Lung (tissue), 11 donors: ENCODE measurements at regions not wholly inside any gene's neighbourhood (a gene's known extent, or its start where the extent isn't known, plus 50 kb on each side); places are given as distances from the start of the nearest gene placed in this dataset.
A peak's percentile ranks its signal among the peaks of the same experiment; 100 is the strongest.

Experiments used
- ATAC-seq: fragments of 200-7000 bp; cut with Tn5 transposase; one replicate; pipeline ENCODE4 v1.9.1; 2020; ENCODE audit warnings: moderate number of reproducible peaks; ENCODE audit not compliant: insufficient read depth, low FRiP score
- DNase-seq, 3 donors: peaks; one replicate each; pipeline ENCODE4 v3.0.0-alpha.2; 2013 to 2017
- H3K27ac ChIP-seq, 2 donors: one replicate each; pipeline ENCODE4 v1.5.1; 2013; ENCODE audit warnings: mild to moderate bottlenecking in 2 of 2, moderate library complexity in 2 of 2, control low read depth in 1 of 2, inconsistent platforms in 1 of 2, low read depth in 1 of 2, low read length in 1 of 2
- H3K27me3 ChIP-seq, 3 donors: one replicate each; pipeline ENCODE4 v1.5.1; 2013; ENCODE audit warnings: low read length in 2 of 3; ENCODE audit not compliant: control insufficient read depth in 3 of 3, insufficient read depth in 3 of 3
- H3K36me3 ChIP-seq, 4 donors: one replicate each; pipeline ENCODE4 v1.5.1; 2013; ENCODE audit warnings: low read length in 4 of 4, mild to moderate bottlenecking in 1 of 4, moderate library complexity in 1 of 4; ENCODE audit not compliant: control insufficient read depth in 4 of 4, insufficient read depth in 4 of 4
- H3K4me1 ChIP-seq, 5 donors: one replicate each; pipeline ENCODE4 v1.5.1; 2013; ENCODE audit warnings: low read length in 5 of 5, mild to moderate bottlenecking in 2 of 5, moderate library complexity in 1 of 5; ENCODE audit not compliant: control insufficient read depth in 5 of 5, insufficient read depth in 5 of 5
- H3K4me3 ChIP-seq: one replicate; pipeline ENCODE4 v1.5.1; 2013; ENCODE audit warnings: mild to moderate bottlenecking, control low read depth, moderate library complexity
- H3K9ac ChIP-seq, 2 donors: one replicate each; pipeline ENCODE4 v1.5.1; 2013; ENCODE audit warnings: low read length in 2 of 2, control low read depth in 1 of 2; ENCODE audit not compliant: insufficient read depth in 1 of 2
- H3K9me3 ChIP-seq, 4 donors: one replicate each; pipeline ENCODE4 v1.5.1; 2013; ENCODE audit warnings: low read length in 3 of 4, mild to moderate bottlenecking in 1 of 4, moderate library complexity in 1 of 4; ENCODE audit not compliant: control insufficient read depth in 4 of 4, insufficient read depth in 3 of 4
- WGBS, 2 donors: extraction: QIAGEN DNeasy Blood & Tissue Kit; methylation state at CpG; one replicate each; pipeline ENCODE4 v1.1.7; 2013; 5-methylcytosine and 5-hydroxymethylcytosine counted together
- TF ChIP-seq, protein P1 (sequence below): IDR thresholded peaks from 2 replicates; pipeline ENCODE4 v1.5.1; 2012; ENCODE audit warnings: mild to moderate bottlenecking; ENCODE audit errors: control extremely low read depth, extremely low read depth
- donor health status: control.
- donor health status: control.
- donor health status: Bipolar disorder and iron deficiency.
- donor health status: healthy.
- donor health status: DM: yes; HTN: yes; CAD: no.

DNA sequence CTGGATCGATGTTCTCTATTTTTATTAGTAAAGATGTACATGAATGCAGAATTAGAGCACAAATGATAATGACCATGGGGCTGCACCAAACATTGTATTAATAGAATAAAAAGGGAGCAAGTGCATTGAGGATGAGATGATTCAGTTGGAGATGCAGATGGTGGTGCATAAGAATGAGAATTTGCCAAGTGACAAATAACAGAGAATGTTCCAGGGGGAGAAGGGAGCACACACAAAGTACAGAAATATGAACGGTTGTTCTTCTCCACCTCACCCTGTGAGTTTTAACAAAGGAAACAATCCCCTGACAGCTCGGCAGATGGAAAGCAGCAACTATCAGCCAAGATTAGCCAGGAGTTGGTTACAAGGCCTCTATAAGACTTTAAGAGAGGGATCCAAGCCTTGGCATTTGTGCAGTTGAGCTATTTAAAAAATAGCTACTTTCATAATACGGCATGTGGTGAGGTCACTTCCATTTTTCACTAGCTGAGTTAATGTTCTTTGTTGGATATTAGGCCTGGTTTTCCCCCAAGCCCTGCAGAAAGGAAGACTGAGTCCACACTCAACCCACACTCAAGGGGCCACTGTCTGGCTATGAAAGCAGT lies 462.5 kb downstream of the TNS3 start:
- Histone ChIP-seq H3K27me3 (no peaks in the 10 kb centered on the region), H3K27ac (no peak overlapping the region), H3K4me1 (no peaks in the 10 kb centered on the region), H3K9me3 (peaks cover 0 to 3% (median 0%) of the 10 kb centered on the region in 4 donors), H3K36me3 (no peaks in the 10 kb centered on the region), H3K9ac (no peak overlapping the region), H3K4me3 (no peak overlapping the region)
- DNase-seq (peak in 2 of 3 donors; percentile 21 to 47), ATAC-seq (no peak)
- TF ChIP-seq, protein P1, sequence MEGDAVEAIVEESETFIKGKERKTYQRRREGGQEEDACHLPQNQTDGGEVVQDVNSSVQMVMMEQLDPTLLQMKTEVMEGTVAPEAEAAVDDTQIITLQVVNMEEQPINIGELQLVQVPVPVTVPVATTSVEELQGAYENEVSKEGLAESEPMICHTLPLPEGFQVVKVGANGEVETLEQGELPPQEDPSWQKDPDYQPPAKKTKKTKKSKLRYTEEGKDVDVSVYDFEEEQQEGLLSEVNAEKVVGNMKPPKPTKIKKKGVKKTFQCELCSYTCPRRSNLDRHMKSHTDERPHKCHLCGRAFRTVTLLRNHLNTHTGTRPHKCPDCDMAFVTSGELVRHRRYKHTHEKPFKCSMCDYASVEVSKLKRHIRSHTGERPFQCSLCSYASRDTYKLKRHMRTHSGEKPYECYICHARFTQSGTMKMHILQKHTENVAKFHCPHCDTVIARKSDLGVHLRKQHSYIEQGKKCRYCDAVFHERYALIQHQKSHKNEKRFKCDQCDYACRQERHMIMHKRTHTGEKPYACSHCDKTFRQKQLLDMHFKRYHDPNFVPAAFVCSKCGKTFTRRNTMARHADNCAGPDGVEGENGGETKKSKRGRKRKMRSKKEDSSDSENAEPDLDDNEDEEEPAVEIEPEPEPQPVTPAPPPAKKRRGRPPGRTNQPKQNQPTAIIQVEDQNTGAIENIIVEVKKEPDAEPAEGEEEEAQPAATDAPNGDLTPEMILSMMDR: no peak
- WGBS, 2 donors: 86 to 89% methylated on average over 4 of the region's 4 CpGs

DNA sequence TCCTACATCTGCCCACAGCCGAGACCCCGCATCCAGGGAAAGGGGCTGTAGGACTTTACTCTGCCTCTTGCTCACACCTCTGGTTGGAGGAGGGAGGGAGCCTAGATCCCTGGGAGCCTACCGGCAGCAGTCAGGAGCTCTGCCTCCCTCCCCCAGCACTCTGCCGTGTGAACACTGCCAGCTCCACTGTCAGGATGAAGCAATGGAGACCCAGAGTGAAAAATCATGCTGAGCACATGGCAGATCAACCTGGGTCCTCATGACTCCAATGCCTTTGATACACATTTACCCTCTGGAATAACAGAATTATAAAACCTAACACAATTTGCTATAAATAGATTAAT lies 477.7 kb downstream of the TNS3 start:
- peaks cover 0 to 3% (median 0%) of the 10 kb centered on the region in 5 donors for H3K4me1 ChIP-seq
- no peak overlapping the region for H3K9ac ChIP-seq
- no peak overlapping the region for H3K4me3 ChIP-seq
- DNase-seq (no peak), ATAC-seq (no peak)
- no peaks in the 10 kb centered on the region for H3K27me3 ChIP-seq
- H3K9me3 ChIP-seq: no peaks in the 10 kb centered on the region
- WGBS, 2 donors: 65 to 87% methylated on average over 4 of the region's 4 CpGs
- no peaks in the 10 kb centered on the region for H3K36me3 ChIP-seq
- H3K27ac ChIP-seq: no peak overlapping the region
- TF ChIP-seq, protein P1: no peak

DNA sequence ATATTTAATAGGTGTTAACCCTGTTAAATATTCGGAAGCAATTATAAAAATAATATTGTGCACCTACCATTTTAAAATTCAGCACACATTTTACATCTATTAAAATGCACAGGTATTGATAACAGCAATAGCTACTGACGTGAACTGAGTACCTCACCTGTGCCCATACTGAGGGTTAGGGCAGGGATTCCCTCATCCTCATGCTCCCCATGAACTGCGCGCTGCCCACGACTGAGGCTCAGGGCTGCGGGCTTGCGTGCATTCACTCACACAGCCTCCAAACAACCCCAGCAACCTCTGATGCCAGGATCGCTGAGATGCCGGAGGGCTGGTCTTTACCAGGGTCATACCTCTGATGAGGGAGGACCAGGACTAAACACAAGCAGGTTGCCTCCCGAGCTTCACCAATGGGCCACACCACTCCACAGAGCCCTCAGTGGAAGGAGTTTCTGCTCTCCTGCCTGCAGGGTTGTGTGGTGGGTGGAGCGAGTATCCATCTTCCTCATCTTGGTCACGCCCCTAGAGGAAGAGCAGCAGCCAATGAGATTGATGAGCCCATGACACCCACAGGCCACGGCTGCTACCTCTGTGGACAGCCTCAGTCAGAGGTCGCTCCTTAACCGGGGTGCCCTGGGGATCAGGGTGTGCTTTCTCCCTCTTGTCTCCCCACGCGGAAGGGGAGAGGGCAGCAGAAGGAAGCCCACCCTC lies 478.3 kb downstream of the TNS3 start:
- DNase-seq: no peak
- TF ChIP-seq, protein P1: no peak
- H3K4me3 ChIP-seq: no peak overlapping the region
- H3K4me1 ChIP-seq: peaks cover 0 to 3% (median 0%) of the 10 kb centered on the region in 5 donors
- no peak overlapping the region for H3K9ac ChIP-seq
- H3K27me3 ChIP-seq: no peaks in the 10 kb centered on the region
- H3K36me3 ChIP-seq: no peaks in the 10 kb centered on the region
- ATAC-seq: no peak
- no peaks in the 10 kb centered on the region for H3K9me3 ChIP-seq
- WGBS, 2 donors: 91 to 93% methylated on average over 17 of the region's 17 CpGs
- H3K27ac ChIP-seq: no peak overlapping the region
